KMS-11 (cell line): ENCODE measurements at regions not wholly inside any gene's neighbourhood (a gene's known extent, or its start where the extent isn't known, plus 50 kb on each side); places are given as distances from the start of the nearest gene placed in this dataset.

Experiments used
- H2AFZ ChIP-seq: fragments of 200-600 bp; sonication (generic); 2 replicates; pipeline ENCODE4 v1.6.1; 2016; ENCODE audit warnings: antibody characterized with exemption, mixed run types, low read depth
- H3K27ac ChIP-seq: fragments of 200-600 bp; sonication (generic); 2 replicates; pipeline ENCODE4 v1.6.1; 2016; ENCODE audit warnings: mild to moderate bottlenecking, mixed run types
- H3K27me3 ChIP-seq: fragments of 200-600 bp; sonication (generic); 2 replicates; pipeline ENCODE4 v1.6.1; 2017; ENCODE audit warnings: mild to moderate bottlenecking, low read depth, mixed run types, moderate library complexity; ENCODE audit not compliant: insufficient read depth
- H3K36me3 ChIP-seq: fragments of 200-600 bp; sonication (generic); 2 replicates; pipeline ENCODE4 v1.6.1; 2017; ENCODE audit warnings: mild to moderate bottlenecking, mixed run types; ENCODE audit not compliant: insufficient read depth
- H3K4me1 ChIP-seq: fragments of 200-600 bp; sonication (generic); 2 replicates; pipeline ENCODE4 v1.6.1; 2016; ENCODE audit warnings: mild to moderate bottlenecking, low read depth, mixed run types; ENCODE audit not compliant: poor library complexity, severe bottlenecking
- H3K4me2 ChIP-seq: fragments of 200-600 bp; sonication (generic); 2 replicates; pipeline ENCODE4 v1.7.0; 2016; ENCODE audit warnings: mild to moderate bottlenecking, mixed run types
- H3K4me3 ChIP-seq: fragments of 200-600 bp; sonication (generic); IDR thresholded peaks from 2 replicates; pipeline ENCODE4 v1.6.1; 2017; ENCODE audit warnings: low read depth, low read length, mixed read lengths; ENCODE audit not compliant: insufficient read depth
- H3K79me2 ChIP-seq: fragments of 200-600 bp; sonication (generic); 2 replicates; pipeline ENCODE4 v1.6.1; 2016; ENCODE audit warnings: low read depth, mixed run types; ENCODE audit not compliant: insufficient read depth
- H3K9ac ChIP-seq: fragments of 200-600 bp; sonication (generic); 2 replicates; pipeline ENCODE4 v1.6.1; 2016; ENCODE audit warnings: mild to moderate bottlenecking, mixed run types
- H4K20me1 ChIP-seq: fragments of 200-600 bp; sonication (generic); 2 replicates; pipeline ENCODE4 v1.6.1; 2016; ENCODE audit warnings: mild to moderate bottlenecking, mixed run types; ENCODE audit not compliant: insufficient read depth
- CTCF ChIP-seq: fragments of 200-600 bp; sonication (generic); conservative IDR thresholded peaks from 2 replicates; pipeline ENCODE4 v1.6.1; 2017; ENCODE audit warnings: low read depth, mild to moderate bottlenecking, antibody characterized with exemption, low read length, moderate library complexity, mixed read lengths

- Histone ChIP-seq H3K27me3 (peaks cover 2% of the 10 kb centered on the region; the same call in 1 of the 2 replicates), H3K4me3 (no peak overlapping the region), H3K27ac (no peak overlapping the region), H3K9ac (no peak overlapping the region), H3K4me1 (no peaks in the 10 kb centered on the region), H3K36me3 (no peaks in the 10 kb centered on the region), H3K4me2 (no peak overlapping the region), H2AFZ (no peak overlapping the region), H4K20me1 (no peaks in the 10 kb centered on the region), H3K79me2 (no peaks in the 10 kb centered on the region)
- TF ChIP-seq CTCF: no peak
These were observed 99.0 kb upstream of the GJB5 start for GRCh38 chr1:34655875-34656240.

GRCh38 chr1:34656299-34656698 is 98.5 kb upstream of the GJB5 start:
- Histone ChIP-seq H4K20me1 (no peaks in the 10 kb centered on the region), H2AFZ (no peak overlapping the region)

DNA sequence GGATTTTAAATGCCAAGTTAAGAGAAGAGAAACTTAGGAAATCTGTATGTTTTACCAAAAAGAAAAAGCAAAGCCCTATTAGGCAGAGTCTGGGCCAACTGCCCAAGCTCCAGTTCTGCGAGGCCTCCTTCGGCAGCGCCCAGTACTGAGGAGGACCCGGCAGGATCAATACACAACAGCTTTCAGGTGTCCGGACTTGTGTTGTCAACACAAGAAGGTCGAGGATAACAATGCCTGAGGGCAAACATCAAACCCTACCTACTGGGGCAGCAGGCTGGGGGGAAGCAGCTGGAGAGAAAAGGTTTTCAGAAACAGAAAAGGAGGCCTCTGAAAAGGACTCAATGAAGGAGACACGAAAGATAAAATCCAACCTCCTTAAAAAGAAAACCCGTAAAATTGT is 98.1 kb upstream of the GJB5 start:
- TF ChIP-seq CTCF: no peak
- no peaks in the 10 kb centered on the region for H3K36me3 ChIP-seq

More at GRCh38 chr1:34656299-34656698, 98.5 kb upstream of the GJB5 start:
- Histone ChIP-seq H3K27ac (no peak overlapping the region), H3K27me3 (peaks cover 2% of the 10 kb centered on the region; the same call in 1 of the 2 replicates), H3K4me2 (no peak overlapping the region), H3K4me3 (no peak overlapping the region), H3K9ac (no peak overlapping the region), H3K36me3 (no peaks in the 10 kb centered on the region), H3K4me1 (no peaks in the 10 kb centered on the region), H3K79me2 (no peaks in the 10 kb centered on the region)
- no peak for TF ChIP-seq CTCF

DNA sequence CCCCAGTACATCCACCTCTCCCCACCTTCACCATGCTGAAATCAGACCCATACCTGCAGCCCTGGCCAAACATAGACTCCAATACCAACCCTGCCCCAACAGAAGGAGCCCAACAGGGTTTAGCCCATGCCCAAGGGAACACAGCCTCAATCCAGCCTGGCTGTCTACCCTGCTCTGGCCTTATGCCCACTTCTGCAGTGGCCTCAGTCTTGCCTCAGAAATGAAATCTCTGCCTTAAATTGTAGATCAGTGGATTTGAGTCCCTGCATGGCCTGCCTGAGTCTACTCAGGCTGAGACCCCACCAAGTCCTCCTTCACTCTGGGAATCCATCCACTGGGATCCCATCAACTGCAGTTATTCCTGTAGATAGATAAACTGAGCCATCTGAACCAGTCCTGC is 97.6 kb upstream of the GJB5 start:
- Histone ChIP-seq H3K4me2 (no peak overlapping the region), H3K4me1 (no peaks in the 10 kb centered on the region), H3K79me2 (no peaks in the 10 kb centered on the region), H3K4me3 (no peak overlapping the region), H4K20me1 (no peaks in the 10 kb centered on the region), H3K27me3 (peaks cover 2% of the 10 kb centered on the region; the same call in 1 of the 2 replicates), H3K27ac (no peak overlapping the region), H2AFZ (no peak overlapping the region), H3K36me3 (no peaks in the 10 kb centered on the region), H3K9ac (no peak overlapping the region)
- no peak for TF ChIP-seq CTCF

More for the DNA sequence above, 98.1 kb upstream of the GJB5 start:
- Histone ChIP-seq H3K27me3 (peaks cover 2% of the 10 kb centered on the region; the same call in 1 of the 2 replicates), H2AFZ (no peak overlapping the region), H3K4me3 (no peak overlapping the region), H3K4me1 (no peaks in the 10 kb centered on the region), H3K79me2 (no peaks in the 10 kb centered on the region), H3K4me2 (no peak overlapping the region), H3K27ac (no peak overlapping the region), H3K9ac (no peak overlapping the region), H4K20me1 (no peaks in the 10 kb centered on the region)

DNA sequence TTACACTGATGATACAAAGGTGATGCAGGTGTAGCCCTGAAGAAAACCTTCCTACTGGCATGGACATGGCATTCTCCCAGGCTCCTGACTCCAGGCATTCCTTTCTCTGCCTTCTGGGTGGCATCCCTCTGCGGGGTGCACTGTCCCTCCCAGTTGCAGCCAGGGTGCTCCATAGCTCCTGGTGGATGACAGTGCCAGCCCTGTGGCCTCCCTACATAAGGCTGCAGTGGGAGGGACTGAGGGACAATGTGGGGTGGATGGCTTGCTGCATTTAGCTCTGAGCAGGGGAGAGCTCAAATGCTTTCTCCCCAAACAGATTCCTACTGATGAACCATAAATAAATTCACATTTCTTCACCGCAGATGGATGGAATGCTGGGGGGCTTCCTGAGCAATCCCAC is 97.0 kb upstream of the GJB5 start:
- H3K4me1 ChIP-seq: no peaks in the 10 kb centered on the region
- H3K4me3 ChIP-seq: no peak overlapping the region
- no peak overlapping the region for H3K4me2 ChIP-seq
- no peak overlapping the region for H2AFZ ChIP-seq
- no peaks in the 10 kb centered on the region for H4K20me1 ChIP-seq
- no peaks in the 10 kb centered on the region for H3K79me2 ChIP-seq
- no peak for TF ChIP-seq CTCF
- H3K27ac ChIP-seq: no peak overlapping the region
- H3K27me3 ChIP-seq: peaks cover 2% of the 10 kb centered on the region; the same call in 1 of the 2 replicates
- H3K36me3 ChIP-seq: no peaks in the 10 kb centered on the region
- no peak overlapping the region for H3K9ac ChIP-seq
